GF-D8 (cell line): ENCODE measurements at regions not wholly inside any gene's neighbourhood (a gene's known extent, or its start where the extent isn't known, plus 50 kb on each side); places are given as distances from the start of the nearest gene placed in this dataset.
"Not testable (repeated sequence)": the region's sequence is repeated elsewhere in the genome, so short reads cannot be mapped to it uniquely, and the experiment has no call there.

ENCODE experiments used
- DNase-seq: peaks from one replicate; lab custom pipeline; 2025; lab: John Stamatoyannopoulos, UW

DNA sequence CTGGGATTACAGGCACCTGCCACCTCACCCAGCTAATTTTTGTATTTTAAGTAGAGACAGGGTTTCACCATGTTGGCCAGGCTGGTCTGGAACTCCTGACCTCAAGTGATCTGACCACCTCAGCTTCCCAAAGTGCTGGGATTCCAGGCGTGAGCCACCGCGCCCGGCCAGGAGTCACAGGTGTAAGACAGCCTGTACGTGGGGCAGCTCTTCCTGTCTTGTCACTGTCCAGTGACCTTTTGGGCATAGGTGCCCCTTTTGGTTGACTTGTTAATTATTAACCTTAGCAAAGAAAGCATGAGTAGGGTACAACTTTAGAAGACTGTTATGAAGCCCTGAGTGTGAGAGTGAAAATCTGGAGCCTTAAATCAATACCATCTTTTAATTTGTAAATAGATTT is 703.7 kb upstream of the SOX11 start:
- DNase-seq: not testable (repeated sequence)

DNA sequence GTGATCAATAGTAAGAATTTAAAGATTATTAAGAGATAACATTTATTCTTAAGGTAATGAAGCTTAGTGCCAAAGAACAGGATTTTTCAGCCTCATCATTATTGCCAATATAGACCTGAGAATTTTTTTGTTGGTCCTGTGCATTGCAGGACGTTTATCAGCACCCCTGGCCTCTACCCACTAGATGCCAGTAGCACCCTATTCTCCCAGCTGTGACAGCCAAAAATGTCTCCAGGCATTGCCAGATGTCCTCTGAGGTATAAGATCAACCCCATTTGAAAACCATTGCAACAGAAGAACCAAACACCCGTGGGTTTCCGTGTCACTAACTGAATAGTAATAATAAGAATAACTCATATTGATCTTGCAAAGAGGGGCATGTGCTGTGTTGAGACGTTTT is 700.0 kb upstream of the SOX11 start:
- no peak for DNase-seq

DNA sequence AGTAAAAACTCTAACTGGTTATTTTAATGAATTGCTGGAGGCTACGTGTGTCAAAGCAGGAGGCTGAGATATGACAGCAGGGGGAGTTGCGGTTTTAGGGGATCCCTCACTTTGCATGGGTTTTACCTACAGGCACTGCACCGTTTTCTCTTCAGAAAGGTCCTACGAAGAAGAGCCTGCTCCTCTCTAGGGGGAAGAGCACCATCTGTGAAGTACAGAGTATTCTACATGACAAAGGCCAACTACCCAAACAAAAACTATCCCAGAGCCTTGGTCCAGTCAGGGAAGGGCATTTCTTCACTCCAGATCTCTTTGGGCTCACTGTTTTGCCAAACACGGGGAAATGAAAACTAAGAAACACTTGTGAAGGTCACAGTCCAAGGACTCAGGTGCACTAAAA is 696.7 kb upstream of the SOX11 start:
- no peak for DNase-seq

DNA sequence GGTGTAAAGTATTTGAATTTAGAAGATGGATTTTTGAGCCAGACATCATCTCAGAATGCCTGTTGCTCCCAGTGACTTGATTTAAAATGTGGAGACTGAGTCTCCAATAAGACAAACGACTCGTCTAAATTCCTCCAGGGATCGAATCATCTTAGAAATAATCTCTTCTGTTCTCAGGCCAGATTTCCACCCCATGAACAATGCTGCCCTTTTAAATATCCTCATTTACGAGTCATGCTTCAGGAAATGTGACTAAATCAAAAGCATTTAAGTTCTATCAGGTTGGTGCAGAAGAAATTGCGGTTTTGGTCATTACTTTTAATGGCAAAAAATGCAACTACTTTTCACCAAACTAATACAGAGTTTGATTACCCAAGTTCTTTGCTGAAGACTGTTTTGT is 684.6 kb upstream of the SOX11 start:
- DNase-seq: no peak

DNA sequence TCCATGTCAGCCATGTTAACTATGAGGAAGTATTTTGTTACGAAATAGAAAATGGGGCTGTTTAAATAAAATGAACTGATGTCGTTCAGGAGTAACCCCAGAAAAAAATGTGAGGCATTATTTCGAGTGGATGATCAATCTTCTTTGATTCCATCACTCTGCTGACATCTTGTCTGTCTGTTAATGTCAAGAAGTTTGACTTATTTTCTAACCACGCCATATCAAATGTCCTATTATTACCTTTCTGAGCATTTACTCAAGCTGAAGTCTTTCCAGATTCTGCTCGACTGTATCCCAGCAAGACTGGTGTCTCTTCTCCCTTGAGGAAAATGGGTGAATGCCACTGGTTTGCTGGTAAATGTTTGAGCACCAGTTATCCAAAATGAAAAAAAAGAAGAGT is 672.9 kb upstream of the SOX11 start:
- DNase-seq: no peak

DNA sequence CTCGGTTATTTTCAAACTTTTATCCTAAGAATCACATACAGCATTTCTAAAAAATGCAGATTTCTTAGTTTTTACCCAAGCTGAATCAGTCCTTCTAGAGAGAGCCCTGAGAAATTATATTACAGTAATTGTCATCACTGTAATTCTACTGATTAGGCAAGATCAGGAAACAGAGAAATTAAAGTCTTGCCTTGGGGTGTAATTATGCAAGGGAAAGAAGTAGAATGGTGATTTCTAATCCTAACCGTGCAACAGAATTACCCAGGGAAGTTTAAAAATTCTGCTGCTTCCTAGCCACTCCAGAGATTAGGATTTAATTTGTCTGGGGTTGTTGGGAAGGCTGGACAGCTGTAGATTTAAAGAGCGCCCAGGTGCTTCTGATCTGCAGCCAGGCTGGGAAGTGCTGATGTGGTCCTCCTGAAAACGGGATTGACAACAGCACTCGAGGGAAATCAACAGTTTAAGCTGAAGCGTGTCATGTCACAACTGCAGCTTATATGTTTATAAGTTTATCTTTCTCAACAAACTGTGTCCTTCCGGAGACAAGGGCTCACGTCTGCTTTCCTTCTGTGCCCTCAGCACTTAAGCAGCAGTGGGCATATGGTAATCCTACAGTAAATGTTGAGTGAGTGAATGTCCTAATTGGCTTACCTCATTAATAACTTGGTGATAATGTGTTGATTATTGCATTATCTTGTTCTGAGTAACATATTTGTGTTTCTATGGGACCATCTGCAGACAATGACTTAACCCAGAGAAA is 671.9 kb upstream of the SOX11 start:
- no peak for DNase-seq

DNA sequence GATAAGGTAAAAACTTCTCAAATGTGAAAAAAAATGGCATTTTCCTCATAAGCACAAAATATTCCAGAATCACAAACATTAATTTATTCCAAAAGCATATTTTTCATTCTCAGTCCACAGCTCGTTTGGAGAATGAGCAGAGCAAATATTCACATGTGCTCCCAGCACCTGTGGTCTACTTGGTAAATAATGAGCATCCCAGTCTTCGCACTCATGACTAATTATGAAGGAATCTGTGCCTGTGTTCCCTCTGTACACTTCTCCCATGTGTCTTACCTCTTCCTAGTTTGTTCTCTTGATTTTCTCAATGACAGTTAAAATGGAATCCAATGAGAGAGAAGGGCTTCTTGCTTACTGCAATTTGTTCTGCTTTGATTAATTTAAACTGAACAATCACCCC is 671.0 kb upstream of the SOX11 start:
- DNase-seq: no peak

DNA sequence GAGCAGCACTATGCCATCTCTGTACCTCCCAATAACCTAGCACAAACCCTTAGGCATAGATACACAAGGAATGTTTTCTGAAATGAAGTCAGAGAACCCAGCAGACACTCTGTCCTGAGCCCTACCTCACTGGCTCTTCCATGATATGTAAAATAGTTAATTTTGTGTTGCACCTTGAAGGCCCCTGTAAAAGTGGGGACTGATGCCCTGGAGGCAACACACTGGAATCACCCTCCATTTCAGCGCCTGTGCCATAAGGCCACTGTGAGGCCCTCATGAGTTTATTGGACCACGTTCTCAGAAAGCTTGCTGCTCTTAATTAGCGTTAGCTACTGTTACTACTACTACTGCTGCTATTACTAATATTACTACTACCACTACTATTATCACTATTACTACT is 670.1 kb upstream of the SOX11 start:
- no peak for DNase-seq

DNA sequence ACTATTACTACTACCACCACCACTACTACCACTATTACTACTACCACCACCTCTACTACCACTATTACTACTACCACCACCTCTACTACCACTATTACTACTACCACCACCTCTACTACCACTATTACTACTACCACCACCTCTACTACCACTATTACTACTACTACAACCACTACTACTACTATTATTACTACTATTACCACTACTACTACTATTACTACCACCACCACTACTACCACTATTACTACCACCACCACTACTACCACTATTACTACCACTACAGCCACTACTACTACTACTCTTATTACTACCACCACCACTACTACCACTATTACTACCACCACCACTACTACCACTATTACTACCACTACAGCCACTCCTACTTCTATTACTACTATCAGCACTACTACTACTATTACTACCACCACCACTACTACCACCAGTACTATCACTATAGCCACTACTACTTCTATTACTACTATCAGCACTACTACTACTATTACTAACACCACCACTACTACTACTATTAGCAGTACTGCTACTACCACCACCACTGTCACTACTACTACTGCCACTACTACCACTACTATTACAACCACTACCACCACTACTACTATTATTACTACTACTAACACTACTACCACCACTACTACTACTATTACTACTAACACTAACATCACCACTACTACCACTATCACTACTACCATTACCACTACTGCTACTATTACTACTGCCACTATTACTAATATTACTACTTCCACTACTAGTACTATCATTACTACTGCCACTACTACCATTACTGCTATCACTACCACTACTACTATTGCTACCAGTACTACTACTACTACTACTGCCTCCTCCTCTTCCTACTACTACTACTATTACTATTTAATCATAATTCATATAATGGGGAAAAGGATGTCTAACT is 669.2 kb upstream of the SOX11 start:
- DNase-seq: not testable (repeated sequence)

DNA sequence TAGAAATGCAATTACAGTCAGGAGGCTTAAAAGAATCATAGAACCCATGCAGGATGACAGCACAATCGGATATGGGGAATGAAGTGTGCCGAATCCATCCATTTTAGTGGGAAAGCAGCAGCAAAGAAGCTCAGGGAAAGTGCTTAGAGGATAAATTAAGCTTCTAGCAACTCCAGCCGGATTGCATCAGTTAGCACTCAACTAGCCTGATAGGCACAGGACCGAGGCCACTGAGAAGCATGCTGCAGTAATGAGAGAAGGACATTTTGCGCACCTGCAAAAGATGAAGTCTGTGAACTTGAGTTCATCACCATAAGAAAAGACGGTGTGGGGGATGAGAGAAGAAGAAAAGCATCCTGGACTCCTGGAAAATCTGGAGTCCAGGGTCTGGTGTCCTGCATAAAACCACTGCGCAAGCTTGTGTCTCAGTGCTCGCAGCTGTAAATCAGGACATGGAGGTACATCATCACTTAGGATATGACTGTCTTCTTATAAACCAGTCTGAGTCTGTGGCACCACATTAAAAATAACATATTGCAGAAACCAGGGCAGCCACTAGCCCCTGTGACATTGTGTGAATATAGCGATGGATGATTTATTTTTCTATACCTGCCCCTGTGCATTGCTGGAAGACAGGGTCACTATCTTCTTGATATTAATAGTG is 665.5 kb upstream of the SOX11 start:
- no peak for DNase-seq

DNA sequence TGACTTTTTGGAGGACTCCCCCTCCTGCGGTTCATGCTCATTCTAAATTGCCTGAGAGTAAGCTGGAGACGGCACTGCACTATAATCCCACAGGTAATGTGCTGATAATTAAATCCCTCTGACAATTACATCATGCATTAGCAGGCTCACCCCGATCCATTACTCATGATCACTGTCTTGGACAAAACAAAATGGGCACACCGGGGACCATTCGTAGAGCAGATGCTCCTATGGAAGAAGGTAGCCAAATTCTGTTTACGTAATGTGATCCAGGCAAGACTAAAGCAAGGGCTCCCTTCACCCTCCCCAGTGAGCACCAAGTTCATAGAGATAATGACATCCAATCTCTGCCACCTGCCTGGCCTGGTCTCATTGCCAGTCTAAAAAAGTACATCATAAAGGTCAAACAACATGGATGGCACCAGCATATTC is 657.1 kb upstream of the SOX11 start:
- no peak for DNase-seq

DNA sequence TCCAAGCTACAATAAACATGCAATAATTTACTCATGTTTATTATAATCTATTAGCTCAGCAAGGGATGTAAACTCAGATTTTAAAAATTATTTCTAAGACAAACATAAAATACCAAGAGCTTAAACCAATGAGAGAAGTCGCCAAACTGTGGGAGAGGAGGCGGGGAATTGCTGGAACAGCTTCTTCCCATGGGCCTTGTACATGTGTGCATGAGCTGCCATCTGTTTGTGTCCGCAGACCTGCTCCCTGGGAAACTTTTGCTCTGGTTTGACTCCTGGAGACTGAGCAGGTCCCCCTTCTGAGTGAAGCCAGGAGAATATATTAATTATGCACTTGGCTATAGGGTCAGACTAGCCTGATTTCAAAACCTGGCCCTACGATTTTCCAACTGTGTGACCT is 655.9 kb upstream of the SOX11 start:
- DNase-seq: no peak

DNA sequence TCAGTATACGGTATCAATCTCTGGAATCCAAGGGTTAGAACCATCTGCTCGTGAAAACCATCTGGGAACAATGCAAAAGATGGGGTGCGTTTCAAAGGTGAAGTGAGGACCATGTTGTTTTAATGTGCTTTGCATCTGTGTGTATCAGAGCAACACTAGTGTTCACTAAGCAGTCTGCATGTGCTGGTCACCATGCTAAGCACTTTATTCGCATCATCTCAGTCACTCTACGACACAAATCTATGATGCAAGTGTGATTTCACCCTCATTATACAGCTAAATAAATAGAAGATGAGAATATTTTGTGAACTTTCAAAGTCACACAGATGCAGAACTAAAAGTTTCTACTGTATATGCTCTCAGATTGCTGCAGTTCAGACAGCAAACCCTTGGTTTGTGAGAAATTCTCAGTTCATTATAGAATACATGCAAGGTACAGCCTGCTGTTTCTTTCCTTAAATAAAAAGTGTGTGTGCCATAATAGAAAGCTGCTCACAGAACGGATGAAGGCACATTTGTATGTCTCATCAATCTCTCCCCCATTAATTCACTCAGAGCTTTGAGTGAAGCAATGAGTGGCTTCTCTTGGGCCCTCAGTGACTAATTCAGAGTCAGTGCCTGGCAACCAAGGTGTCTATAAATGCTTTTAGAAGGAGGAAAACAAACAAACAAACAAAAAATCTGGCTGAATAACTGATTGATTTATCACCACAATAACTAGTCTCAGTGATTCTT is 652.8 kb upstream of the SOX11 start:
- DNase-seq: no peak

DNA sequence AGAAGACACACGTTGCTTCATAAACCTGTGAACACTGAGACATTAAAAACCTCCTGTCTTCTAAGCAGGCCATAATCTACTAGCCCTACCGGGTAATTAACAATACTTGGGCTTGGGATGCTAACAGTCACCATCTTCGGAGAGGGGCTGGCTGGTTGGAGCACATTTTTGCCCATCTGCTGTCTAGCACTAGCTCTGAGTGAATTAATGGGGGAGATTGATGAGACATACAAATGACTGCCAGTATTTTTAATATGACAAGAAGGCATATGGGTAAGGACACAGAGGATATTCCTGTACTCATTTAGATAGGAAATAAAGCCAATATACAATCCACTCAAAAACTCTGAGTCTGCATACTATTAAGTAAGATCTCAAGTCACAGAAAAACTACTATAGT is 651.6 kb upstream of the SOX11 start:
- no peak for DNase-seq

DNA sequence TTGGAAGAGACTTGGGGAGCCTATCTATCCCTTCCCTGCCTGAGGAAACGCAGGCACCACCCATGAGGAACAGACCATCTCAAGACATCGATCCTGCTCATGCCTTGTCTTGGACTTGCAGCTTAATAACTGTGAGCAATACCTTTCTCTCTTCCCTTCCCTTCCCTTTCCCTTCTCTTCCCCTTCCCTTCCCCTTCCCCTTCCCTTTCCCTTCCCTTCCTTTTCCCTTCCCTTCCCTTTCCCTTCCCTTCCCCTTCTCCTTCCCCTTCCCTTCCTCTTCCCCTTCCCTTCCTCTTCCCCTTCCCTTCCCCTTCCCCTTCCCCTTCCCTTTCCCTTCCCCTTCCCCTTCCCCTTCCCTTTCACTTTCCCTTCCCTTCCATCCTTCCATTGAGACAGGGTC is 650.7 kb upstream of the SOX11 start:
- DNase-seq: no peak

DNA sequence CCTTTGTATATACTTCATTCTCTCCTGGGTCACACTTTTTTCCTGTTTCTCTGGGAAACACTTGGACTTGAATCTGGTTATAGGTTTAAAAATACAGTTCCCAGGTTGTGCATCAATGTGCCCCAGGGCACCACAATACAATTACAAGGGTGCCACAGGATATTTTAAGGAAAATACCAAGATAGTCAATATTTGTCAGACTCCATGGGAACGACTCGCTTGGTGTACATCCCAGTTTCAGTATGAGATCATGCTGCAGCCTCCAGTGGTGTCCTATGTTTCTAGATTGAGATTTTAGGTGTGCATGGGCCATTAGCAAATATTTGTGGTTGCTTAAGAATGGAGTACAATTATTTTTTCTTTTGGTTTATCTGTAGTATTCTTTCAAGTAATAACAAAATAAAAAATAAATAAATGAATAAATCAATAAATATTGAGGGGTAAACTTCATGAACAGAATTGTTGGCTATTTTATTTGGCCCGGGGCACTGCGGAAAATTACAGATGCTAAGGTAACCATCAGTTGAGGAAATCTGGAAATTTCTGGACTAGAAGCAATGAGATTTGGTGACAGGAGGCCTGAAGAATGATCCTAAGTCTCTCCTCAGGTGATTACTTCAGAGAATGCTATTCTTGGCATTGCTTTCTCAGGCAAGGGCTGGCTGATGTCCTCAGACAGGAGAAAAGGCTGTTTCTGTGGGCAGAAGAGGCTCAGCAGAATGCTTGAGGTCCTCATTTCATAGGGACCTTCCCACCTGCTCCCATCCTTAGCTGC is 649.3 kb upstream of the SOX11 start:
- no peak for DNase-seq

DNA sequence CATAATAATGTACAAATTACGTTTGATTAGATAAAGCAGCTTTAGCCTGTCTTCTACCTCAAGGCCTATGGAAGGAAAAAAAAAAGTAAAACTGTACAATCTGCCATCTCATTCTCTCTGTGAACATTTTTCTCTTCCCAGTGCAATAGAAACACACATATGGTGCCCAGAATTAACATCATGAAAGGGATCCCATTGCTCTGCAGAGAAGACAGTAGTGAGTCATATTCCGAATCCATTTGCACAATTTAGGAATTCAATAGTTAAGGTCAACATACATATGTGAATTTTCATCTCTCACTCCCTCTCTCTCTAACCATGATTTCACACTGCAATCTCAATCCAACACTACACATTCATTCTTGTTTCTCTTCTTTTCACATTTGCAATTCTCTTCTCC is 640.9 kb upstream of the SOX11 start:
- no peak for DNase-seq

DNA sequence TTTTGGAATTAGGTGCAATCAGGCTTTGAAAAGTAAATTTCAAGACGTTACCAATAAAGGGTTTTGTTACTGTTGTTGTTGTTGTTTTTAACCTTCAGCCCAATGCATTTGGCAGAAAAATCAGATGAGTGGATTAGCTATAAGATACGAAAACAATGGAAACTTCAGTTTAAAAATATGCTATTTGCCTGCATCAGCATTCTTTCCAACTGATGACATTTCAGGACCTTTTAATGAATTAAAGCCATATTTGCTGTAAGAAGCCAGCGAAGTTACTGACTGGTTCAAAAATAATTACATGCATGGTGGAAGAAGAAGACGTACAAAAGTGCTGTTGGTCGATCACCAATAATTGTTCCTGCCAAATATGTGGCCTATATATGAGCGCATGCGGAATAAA is 639.3 kb upstream of the SOX11 start:
- DNase-seq: no peak

DNA sequence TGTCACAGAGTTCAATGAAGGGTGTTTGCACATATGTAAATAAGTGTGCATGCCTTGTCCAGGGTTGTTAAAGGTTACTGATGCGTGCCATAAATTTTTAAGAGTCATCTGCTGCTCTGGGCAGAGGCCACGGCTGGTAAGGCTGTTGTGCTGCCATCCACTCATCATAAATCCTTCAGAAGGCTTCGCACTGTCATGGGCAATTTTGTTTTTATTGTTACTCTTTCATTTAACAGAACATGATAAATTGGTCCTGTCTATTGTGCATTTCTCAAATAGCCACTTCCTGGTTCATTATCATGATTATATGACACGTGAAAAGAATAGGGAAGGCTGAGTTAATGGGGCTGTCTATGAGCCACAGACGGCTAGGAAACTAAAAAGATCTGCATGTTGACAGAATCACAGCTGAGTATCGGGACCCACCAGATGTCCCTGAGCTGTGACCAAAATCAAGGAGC is 634.3 kb upstream of the SOX11 start:
- no peak for DNase-seq

DNA sequence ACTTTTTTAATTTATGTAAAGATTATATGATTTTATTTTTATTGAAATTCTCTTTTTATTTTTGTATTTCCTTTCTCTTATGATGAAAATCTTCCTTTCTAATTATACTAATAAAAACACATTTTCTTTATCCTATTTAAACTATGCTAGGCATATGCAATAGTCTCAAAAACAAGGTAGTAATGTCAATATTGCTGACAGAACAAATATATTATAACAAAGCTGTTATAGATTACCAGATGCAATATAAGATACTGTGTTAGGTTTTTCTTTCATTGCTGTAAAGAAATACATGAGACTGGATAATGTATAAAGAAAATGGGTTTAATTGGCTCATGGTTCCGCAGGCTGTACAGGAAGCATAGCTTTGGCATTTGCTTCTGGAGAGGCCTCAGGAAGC is 631.2 kb upstream of the SOX11 start:
- DNase-seq: no peak

DNA sequence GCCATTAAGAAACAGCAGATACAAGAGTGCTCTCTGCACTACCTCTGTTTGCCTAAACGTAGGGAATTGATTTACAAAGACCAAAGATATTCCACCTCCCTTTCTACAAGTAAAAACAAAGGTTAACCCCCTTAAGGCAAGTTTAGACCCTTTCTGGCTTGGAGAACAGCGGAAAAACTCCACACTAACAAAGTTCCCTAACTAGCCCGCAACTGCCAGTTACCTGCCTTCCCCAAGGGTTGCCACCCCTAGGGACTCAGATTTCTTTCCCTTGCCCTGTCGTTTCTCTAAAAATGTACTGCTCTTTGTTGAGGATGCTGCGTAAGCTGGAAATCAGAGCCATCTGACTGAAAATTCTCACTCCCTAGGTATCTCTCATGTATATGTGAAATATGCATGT is 627.5 kb upstream of the SOX11 start:
- no peak for DNase-seq
